Prostate gland (tissue), 2 donors: ENCODE measurements at regions not wholly inside any gene's neighbourhood (a gene's known extent, or its start where the extent isn't known, plus 50 kb on each side); places are given as distances from the start of the nearest gene placed in this dataset.

Experiments used
- POLR2A ChIP-seq: fragments of 450-650 bp; IDR thresholded peaks from one replicate; pipeline ENCODE4 v1.6.1; 2016; ENCODE audit warnings: antibody characterized with exemption, mild to moderate bottlenecking
- TF ChIP-seq, protein P1 (sequence below), 4 experiments: fragments of 200-600 bp in 2 of 4; fragments of 450-650 bp in 2 of 4; sonication (generic) in 2 of 4; IDR thresholded peaks; 1 replicate in 3 of 4; 2 replicates in 1 of 4; pipeline ENCODE4 v1.5.1; 2016 to 2019; ENCODE audit warnings: antibody characterized with exemption in 4 of 4, mild to moderate bottlenecking in 2 of 4, moderate library complexity in 2 of 4

DNA sequence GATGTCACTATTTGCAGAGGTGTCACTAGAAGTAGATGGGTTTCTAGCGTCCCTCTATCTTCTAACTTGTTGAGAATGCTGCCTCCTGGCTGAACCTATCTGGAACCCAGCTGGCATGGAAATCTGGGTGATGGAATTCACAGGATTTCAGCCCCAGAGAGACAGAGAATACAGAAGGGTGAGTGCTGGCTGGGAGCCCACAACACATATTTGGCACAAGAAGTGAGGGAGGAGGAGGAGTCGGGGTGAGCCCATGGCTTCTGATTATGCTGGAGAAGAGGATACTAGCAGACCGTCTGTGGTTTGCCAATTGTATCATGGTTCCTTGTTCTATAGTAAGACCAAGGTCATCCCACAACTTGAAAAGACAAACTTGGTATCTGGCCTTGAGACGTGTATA lies 557.8 kb upstream of the SALL1 start:
- TF ChIP-seq, protein P1, sequence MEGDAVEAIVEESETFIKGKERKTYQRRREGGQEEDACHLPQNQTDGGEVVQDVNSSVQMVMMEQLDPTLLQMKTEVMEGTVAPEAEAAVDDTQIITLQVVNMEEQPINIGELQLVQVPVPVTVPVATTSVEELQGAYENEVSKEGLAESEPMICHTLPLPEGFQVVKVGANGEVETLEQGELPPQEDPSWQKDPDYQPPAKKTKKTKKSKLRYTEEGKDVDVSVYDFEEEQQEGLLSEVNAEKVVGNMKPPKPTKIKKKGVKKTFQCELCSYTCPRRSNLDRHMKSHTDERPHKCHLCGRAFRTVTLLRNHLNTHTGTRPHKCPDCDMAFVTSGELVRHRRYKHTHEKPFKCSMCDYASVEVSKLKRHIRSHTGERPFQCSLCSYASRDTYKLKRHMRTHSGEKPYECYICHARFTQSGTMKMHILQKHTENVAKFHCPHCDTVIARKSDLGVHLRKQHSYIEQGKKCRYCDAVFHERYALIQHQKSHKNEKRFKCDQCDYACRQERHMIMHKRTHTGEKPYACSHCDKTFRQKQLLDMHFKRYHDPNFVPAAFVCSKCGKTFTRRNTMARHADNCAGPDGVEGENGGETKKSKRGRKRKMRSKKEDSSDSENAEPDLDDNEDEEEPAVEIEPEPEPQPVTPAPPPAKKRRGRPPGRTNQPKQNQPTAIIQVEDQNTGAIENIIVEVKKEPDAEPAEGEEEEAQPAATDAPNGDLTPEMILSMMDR (IDR thresholded peaks at IDR 0.05): no peak
- TF ChIP-seq POLR2A: no peak
